Lung microvascular endothelial cell (primary cell): ENCODE measurements at regions not wholly inside any gene's neighbourhood (a gene's known extent, or its start where the extent isn't known, plus 50 kb on each side); places are given as distances from the start of the nearest gene placed in this dataset.

Experiments used
- DNase-seq, 2 donors: peaks; one replicate each; pipeline versions ENCODE4 v3.0.0 to v3.0.0-alpha.2; 2010; ENCODE audit warnings: low read depth in 2 of 2

DNA sequence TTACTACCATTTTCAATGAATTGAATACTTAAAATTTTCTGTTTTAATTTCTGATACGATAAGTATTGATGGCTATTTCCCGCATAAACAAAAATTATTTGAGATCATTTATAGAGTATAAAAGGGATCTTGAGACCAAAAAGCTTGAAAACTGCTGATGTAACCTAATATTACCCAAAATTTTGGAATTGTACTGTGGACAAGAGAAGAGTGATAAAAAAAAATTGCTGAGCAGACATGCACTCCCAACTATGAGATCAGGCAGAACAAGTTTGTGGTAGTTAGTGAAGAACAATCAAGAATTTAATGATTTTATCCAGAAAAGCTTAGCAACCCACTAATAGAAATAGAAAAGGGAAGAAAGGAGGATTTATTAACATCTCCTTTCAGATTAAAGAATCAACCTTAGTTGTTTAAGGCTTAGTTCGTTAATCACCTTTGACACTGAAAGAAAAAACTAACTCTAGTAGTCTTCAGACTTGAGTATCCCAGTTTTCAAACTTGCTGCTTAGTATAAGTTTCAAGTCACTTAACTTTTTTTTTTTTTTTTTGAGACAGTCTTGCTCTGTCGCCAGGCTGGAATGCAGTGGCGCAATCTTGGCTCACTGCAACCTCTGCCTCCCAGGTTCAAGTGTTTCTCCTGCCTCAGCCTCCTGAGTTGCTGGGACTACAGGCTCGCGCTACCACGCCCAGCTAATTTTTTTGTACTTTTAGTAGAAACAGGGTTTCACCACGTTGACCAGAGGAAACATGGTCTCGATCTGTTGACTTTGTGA is 50.6 kb upstream of the ZC3HAV1 start:
- DNase-seq, result no peak

DNA sequence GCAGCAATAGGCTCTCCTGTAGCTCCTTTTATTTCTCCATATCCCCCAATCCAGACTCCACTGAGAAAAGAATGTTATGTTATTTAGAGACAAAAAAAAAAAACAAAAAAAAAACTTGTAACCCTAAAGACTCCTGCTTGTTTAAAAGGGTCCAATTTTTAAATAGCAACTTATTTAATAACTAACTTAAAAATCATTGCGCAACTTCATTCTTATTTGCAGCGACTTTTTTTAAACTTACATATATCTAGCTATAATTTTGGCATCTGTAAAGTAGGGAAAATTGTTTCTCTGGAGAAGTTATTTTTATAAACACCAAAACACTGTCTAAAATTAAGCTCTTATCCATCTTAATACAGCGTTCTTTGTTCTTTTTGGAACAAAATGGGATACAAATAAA is 59.0 kb upstream of the ZC3HAV1 start:
- no peak for DNase-seq

DNA sequence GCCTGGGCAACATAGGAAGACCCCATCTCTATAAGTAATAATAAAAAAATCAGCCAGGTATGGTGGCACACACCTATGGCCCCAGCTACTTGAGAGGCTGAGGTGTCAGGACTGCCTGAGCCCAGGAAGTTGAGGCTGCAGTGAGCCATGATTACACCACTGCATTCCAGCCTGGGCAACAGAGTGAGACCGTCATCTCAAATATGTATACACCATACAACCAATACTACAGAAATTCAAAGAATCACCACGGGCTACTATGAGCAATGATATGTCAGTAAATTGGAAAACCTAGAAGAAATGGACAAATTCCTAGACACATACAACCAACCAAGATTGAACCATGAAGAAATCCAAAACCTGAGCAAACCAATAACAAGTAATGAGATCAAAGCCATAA is 60.3 kb upstream of the ZC3HAV1 start:
- DNase-seq, result no peak

DNA sequence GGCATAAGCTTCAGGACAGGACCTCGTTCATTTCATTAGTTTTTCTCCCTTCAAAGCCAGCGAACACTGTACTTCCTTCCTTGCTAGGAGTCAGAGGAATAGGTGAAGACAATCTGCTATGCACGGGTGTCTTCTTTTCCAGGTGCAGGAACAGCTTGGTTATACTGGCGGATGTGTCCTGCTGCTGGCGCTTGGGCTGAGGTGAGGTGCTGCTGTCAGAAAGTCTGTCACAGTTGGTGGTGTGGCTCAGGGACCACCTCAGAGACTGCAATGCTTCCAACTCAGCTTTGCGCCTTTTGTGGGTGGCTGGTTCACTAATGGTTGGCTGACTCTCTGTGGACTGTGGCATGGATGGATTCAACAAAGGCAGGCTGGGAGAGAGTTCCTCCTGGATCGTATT is 58.3 kb upstream of the UBN2 start:
- DNase-seq, result no peak

DNA sequence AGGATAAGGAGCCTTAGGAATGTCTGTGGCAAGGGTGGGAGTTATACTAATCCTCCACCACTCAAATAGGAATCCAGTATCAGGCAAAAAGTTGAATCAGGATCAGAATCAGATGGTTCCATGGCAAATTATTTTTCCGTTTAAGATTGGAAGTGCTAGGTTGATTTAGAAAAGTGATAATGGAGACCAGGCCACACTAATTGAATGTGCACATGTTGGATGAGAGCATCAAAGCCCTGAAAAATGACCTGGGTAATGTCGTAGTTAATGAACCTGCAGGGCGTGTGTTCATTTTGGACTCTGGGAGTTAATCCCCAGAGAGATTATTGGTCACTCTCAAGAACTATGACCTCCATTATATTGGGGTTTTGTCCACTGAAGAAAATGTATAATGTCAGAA is 53.3 kb upstream of the UBN2 start:
- no peak for DNase-seq

DNA sequence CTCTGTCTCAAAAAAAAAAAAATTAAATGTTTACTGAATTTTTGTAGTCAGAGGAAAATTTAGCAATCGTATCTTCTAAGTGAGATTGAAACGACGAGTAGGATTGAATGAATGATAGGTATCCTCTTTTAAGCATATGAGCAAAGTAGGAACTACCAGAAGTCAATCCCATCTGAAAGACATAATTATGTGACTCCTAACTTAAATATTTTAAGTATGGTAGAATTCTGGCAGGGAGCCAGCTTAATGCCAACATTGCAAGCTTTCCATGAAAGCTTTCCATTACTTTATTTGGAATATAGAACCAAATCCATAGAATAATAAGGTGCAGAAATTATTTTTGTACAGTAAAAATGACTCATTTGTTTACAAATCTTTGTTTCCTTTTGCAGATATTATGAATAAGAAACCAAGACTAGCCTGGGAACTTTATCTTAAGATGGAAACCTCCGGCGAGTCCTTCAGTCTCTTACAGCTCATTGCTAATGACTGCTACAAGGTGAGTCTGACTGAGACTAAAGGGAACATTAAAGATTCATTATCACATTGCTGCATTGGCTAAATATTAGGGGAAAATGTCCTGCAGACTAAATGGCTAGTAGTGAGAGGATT is 50.2 kb upstream of the UBN2 start:
- DNase-seq, result peak in 1 of 2 donors; percentile 43
